ENCODE measurements at regions not wholly inside any gene's neighbourhood (a gene's known extent, or its start where the extent isn't known, plus 50 kb on each side); places are given as distances from the start of the nearest gene placed in this dataset.

DNA sequence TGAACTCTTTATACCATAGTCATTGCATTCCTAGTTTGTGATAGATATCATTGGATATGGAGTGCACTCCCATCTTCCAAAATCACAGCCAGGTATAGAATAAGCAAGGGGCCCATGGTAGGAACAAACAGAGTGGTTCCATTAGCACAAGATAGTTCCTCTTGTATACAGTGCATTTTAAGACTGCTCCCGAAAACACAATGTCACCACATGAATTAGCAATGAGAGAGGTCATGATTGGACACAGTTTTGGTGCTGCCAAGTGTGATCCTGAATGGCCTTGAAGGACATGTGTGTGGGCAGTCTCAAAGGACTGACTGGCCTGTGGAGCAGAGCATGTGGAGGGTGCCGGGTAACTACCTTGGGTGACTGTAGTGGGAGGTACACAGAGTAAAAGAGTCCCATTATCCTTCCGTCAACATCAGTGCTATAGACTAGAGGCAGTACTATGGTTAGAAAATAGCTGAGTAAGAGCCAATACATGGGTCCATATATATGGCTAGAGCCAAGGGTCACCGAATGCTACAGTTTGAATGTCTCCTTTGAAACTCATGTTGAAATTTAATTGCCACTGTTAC, 549.9 kb downstream of the DSC3 start:
- TF ChIP-seq, protein P1, sequence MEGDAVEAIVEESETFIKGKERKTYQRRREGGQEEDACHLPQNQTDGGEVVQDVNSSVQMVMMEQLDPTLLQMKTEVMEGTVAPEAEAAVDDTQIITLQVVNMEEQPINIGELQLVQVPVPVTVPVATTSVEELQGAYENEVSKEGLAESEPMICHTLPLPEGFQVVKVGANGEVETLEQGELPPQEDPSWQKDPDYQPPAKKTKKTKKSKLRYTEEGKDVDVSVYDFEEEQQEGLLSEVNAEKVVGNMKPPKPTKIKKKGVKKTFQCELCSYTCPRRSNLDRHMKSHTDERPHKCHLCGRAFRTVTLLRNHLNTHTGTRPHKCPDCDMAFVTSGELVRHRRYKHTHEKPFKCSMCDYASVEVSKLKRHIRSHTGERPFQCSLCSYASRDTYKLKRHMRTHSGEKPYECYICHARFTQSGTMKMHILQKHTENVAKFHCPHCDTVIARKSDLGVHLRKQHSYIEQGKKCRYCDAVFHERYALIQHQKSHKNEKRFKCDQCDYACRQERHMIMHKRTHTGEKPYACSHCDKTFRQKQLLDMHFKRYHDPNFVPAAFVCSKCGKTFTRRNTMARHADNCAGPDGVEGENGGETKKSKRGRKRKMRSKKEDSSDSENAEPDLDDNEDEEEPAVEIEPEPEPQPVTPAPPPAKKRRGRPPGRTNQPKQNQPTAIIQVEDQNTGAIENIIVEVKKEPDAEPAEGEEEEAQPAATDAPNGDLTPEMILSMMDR (IDR thresholded peaks at IDR 0.05; ENCODE audit: low read depth, low read length, poor library complexity, severe bottlenecking), result no peak
- no peak for TF ChIP-seq EZH2phosphoT487 (IDR thresholded peaks at IDR 0.05; ENCODE audit: borderline replicate concordance, low read length)

Data from DOHH2 (cell line).